Superior temporal gyrus (tissue), 1 donor: ENCODE measurements at regions not wholly inside any gene's neighbourhood (a gene's known extent, or its start where the extent isn't known, plus 50 kb on each side); places are given as distances from the start of the nearest gene placed in this dataset.
"Not testable (repeated sequence)": the region's sequence is repeated elsewhere in the genome, so short reads cannot be mapped to it uniquely, and the experiment has no call there.

Experiments used
- DNase-seq: peaks from one replicate; pipeline ENCODE4 v3.0.0-alpha.2; 2016; ENCODE audit errors: extremely low spot score

DNA sequence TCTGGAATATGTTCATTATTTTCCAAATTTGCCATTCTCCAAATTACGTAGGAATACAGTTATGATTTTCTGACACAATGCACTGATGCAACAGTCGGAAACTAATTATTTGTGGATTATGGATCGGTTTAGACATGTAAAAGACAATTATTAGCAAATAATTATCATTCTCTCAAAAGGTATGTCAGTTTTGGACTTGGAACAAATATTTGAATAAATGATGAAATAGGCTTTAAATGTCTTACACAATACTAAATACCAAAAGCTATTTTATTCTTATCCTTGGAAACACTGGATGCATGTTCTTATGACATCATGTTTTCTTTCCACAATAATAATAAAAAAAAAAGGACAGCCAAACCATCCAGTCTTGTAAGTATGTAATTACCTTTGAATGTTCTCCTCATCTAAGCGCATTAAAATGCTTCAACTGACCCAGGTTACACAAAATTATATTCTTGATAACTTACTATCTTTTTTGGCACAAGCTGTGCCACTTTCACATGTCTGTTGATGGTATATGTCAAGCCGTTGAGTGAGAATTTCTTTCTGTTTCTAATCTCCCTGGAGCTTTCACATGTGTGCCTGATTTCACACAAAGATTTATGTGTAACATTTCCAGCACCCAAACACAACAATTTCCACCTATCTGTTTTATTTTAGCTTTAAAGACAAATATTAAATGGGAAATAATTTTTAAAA is 238.5 kb upstream of the ZNF385D start:
- no peak for DNase-seq

DNA sequence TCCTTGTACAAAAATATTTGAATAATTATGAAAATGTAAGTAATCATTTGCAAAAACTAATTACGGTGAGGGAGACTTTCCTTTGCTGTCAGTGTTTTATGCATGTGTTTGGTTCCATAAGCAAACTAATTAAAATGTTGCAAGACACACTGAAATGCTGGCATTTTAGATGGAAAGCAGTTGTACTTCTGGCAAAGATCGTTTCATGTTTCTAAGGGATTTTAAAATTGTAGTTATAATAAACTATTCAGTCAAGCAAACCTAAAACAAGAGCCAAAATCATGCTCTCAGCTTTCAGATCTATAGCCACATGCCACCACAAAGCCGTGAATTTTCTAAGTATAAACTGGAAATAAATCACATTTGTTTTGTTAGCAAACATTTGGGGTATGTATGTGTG is 240.1 kb upstream of the ZNF385D start:
- DNase-seq = no peak

DNA sequence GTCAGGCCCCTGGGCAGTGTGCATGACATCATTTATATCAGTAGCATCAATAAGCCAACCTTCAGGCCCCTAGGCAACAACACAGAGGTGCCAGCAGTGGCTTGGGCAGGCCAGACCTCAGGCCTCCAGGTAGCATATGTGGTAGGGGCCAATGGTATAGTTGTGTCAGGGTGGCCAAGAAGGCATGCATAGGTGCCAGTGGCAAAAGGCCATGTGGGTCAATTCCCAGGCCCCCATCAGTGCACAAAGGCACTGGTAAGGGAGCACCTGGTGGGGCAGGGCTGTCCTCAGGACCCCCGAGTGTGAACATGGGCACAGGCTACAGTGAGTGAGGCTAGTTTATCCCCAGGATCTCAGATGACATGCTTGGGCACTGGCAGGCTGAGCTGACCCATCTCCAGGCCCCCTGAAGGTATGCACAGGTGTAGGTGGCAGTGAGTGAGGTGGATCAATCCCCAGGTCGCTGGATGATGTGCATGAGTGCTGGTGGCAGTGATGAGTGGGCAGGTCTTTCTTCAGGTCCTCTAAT is 244.1 kb upstream of the ZNF385D start:
- DNase-seq = no peak

DNA sequence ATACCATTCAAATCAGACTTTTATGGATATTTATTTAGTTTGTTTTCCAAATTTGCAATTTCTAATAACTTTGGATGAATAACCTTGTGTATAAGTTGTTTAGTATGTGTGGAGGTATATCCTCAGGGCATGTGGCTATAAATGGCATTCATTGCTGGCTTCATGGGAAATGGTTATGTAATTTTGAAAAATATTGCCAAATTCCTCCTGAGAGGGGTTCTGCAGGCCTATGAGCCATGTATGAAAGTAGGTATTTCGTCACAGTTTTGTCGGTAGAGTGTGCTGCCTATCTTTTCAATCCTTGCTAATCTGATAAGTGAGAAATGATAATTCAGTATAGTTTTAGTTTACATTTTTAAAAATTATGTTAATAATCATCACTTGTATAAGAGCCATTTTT is 256.4 kb upstream of the ZNF385D start:
- DNase-seq = no peak

DNA sequence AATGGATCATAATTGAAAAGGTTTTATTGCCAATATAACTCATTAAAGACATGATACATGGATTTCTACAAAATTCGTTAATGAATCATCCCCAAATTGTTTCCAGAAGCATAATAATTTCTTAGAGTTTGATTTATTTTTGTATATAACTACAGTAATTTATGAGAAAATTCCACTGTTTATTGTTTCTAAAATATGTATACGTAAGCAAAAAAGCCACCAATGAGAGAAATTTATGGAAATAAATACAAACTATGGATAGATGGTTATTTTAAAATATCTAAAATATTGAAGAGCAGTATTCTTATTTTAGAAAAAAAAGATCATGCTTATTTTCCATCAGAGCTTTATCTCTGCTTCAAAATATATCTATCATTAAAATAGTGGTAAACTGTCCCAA is 260.0 kb upstream of the ZNF385D start:
- DNase-seq = no peak

DNA sequence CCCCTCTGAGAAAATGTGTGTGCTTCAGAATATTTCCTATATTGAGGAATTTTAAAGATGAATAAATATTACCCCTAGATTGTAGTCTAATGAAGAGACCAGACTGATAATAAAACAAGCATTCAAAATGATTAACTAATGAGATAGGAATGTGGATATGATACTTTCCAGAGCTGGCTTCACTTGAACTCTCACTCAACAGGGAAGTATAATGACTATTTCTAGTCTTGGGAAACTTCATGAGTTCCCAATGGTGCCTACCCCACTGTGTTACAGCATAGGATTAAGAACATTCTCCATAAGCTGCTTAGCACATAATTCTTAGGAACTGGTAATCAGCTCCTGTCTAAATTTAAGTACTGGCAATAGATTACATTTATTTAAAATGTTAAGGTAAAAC is 261.5 kb upstream of the ZNF385D start:
- DNase-seq = no peak

DNA sequence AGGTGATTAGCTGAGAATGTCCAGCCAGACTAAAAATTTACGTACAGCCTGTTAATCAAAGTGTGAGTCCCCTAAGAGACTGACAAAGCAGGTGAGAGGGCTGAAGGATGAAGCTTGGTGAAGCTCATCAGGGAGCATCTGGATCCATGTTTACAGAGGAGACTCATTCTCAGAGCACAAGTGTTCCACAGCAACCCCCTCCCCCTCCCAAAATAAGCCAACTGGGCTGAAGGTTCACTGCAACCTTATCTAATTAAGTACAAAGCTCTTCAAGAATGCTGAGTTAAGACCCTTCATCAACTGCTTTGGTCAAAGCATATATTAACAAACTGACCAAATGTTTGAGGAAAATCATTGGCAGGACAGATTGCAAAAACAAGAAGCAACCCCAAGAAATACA is 262.6 kb upstream of the ZNF385D start:
- no peak for DNase-seq

DNA sequence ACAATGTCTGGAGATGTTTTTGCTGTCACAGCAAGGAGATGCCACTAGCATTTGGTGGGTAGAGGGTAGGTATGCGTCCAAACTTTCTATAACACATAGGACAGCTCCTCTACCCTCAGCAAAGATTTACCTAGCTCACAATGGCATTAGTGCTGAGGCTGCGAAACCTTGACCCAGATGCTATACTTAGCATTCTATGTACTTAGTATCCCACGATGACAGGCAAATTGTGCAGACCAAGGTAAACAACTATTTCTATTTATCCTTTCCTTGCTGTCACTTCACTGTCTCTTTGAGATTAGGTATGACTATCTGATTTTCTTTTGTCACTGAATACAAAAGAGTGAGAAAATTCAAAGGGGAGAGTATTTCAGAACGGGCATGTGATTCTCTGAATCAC is 265.2 kb upstream of the ZNF385D start:
- no peak for DNase-seq

DNA sequence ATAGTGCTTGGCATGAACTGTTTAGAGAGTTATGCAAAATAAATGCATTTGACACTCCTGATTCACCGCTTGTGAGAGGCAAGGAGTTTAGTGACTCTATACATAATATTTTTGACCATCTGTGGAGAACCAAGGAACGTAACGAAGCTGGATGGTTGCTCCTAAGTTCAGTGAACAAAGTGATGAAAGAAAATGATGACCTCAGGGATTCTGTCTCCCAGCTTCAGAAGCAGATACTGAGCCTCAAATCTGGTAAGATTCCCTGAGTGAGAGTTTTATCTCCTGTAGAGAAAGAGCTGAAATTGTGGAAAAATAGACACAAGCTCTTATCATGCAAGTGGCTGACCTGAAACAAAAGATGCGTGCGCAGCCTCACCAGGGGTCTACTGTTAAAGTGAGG is 273.6 kb upstream of the ZNF385D start:
- DNase-seq = not testable (repeated sequence)

DNA sequence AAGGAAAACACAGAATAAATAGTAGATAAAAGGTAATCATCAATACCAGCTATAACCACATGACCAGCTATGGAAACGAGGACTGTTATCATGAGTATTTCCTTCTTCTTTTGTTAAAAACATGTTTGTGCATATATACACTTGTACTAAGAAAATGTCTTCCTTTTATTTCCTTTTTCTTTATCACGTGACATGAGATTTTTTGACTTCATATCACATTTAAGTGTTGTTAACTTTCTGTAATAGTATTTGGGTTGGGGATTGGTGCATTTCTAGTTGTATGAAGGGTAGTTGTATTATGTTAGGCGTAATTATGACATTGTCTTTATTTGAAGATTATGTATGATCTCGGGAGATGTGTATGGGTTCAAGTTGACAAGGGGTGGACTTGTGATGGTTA is 278.5 kb upstream of the ZNF385D start:
- DNase-seq = no peak

DNA sequence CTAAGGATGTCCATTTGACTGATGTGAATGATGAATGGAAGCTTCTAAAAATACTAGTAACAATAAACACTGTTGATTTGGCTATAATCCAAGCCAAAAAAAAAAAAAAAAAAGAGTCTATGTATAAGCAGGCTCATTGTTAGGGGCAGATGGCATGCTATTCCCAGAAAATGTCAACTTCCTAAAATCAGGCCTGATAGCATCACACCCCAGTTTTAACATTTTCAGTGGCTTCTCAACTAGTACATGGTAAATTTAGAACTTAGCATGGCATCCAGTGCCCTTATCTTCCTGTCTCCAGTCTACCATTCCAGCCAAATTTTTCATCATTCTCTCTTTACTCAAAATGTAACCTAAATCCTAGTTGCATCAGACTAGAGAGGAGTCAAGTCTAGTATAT is 288.2 kb upstream of the ZNF385D start:
- DNase-seq = no peak

DNA sequence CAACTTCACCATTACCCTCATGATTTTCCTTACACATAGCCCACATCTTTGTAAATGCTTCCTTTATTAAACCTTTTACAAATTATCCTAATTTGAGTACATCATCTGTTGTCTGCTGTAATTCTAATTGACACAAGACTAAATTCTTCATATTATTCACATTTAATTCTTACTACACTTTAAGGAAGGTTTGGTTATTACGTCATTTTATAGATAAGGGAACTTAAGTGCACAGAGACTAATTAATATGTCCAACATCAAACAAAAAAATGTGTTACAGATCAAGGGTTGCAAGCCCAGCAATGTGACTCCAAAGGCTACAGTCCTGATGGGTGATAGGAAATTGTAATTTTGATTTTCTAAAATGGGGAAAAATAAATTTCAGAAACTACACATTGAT is 289.1 kb upstream of the ZNF385D start:
- DNase-seq = no peak

DNA sequence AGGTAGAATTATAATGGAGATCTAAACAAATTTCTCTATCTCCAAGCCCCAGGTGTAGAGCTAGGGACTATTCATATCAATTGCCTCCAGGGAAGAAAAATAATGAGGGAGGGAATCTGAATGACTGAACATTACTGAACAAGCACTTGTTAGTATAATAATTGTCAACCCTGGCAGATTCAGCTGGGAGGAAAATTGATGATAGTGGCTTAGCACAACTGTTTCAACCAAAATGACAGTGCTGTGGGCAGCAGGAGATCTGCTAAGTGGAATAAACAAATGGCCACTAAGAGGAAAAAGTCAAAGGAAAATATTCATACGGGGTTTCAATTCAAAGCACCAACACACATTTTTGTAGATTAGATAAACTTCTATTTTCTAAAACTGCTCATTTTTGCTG is 294.9 kb upstream of the ZNF385D start:
- no peak for DNase-seq

DNA sequence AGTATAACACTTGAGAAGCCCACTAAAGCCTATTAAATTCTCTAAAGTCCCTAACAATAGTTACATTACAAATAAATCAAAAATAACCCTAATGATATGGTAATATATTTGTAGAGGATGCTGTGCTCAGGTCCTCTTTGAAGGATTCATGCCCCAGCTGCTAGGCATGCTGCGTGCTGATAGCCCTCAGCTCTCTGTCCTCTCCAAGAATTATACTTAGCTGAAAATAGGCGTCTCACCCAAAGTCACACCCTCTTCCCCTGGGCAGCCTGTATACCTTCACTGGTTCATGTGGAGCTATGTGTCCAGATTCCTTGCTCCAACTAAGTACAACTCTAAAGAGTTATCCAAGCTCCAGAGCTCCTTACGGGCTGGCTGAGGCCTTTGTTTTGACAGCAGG is 312.5 kb upstream of the ZNF385D start:
- no peak for DNase-seq

DNA sequence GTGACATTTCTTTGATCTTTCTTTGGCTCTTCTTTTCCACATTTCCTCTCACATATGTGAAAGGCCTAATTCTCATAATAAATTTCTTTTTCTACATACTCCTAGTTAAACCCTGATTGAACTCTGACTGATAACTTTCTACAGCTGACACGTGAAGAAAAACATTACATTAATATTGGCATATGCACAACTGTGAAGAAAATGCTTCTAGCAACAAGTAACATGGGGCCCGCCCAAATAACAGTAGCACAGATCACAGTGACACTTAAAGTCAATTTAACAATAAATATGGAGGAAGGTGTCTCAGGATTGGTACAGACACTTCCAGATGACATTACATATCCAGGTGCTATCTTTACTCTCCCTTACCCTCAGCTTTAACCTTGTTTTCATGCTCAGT is 317.6 kb upstream of the ZNF385D start:
- no peak for DNase-seq

DNA sequence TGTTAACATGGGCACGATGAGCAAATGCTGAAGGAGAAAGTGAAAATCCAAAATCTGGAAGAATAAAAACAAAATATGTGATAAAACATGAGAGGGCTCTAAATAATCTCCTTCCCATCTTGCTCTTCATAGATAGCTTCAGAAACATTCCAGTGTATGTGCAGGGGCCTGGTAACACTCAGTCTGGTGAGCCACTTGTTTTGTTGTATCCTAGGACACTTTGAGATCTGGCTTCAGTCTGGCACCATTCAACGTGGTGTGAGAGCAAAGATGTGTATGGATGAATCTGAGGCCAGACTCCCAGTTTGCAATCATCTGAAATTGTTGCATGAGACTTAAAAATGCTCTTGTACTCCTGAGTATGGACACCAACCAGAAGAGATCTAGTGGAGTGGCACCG is 337.2 kb upstream of the ZNF385D start:
- no peak for DNase-seq

DNA sequence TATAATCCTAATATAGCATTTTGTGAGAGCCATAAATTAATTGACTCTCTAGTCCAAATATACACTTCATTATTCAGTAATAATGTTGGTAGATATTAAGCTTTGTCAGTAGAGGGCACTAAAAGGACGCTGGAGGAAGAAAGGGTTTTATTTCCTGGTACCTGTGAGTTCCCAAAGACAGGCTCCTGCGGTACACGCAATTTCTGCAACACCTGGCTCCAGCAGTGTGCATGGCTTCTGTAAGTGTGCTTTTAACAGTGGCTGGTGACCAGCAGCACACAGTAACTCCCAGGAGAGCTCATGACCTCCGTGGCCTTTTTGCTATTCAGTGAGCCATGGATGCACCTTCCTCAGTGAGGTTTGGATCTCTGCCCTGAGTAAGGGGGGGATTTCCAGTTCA is 338.3 kb upstream of the ZNF385D start:
- no peak for DNase-seq

DNA sequence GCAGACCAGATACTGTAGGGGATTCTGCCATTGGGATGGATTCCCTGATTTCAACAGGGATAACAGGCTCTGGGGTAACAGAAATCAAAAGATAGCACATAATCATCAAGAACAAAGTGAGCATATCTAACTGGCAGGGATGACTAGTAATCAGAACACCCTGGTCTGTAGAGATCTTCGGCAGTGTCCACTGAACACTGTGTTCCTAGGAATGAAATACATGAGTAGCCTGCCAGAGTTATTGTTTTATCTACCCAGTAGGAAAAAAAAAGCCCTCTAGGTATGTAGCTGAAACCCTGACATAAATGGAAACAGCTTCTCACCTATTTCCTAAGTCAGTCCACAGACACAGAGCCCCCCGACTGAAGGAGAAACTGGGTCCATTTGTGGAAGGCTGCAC is 340.3 kb upstream of the ZNF385D start:
- DNase-seq = no peak

DNA sequence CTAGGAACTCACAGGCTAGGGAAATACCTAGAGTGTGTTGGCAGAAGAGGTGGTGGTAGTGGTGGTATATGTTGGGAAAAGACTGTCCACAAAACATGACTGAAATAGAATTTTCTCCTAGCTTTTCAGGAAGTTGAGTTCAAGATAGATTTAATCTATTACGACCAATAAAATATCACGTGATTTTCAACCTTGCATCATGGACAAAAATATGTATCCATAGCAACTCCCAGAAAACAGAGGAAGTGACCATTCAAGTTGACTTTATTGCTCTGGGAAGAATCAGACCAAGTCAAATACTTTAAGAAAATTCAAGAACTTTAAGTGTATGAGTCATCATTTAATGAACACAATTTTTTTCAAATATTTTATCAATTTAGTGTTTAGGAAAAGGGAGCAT is 347.0 kb upstream of the ZNF385D start:
- no peak for DNase-seq

DNA sequence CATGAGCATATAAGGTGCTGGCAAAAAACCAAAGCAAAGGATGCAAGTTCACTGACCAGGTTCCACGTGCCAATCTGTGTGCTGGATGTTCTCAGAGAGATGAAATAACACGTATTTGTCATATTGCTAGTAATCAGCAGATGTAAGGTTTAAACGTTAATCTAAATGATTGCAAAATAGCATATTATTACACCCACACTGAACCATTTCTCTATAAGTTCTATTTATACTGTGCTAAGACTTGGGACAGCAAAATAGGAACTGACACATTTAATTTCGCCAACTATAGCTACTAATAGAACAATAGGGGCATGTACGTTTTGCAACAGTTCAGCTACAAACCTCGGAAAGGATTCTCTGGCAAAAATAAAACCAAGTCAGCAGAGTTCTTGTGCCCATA is 350.3 kb upstream of the ZNF385D start:
- no peak for DNase-seq

DNA sequence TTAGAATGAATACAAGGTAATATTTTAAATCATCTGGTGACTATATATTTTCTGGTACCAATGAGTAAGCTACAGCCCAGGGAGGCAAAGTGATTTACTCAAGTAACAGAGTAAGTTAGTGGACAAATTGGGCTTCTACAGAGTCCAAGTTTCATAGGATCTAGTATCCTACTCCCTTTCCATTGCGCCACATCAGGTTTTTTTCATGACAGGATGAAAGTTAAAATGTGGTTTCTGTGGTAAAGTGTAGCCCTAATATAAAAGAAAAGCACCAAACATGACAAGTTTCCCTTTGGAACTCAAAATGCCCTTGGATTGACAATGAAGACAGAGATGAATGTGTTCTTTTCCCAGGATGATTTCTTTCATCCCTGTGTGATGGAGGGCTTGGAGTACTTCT is 350.8 kb upstream of the ZNF385D start:
- no peak for DNase-seq

DNA sequence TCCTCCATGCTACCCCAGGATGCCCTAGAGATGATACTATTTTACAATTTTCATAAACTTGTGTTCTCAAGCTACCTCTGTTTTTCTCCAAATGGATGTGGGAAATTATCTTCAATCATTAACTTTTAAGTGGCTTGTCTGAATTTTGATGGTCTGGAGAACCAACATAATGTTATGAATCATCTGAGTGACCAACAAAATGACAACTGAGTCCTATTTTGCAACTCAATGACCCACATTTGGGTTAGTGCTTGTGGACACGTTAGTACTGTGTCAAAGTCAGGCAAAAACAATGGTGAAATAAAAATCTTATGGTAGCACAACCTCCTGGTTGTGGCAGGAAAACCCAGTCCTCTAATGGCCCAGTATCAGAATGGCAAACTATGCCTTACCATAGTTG is 352.4 kb upstream of the ZNF385D start:
- no peak for DNase-seq

DNA sequence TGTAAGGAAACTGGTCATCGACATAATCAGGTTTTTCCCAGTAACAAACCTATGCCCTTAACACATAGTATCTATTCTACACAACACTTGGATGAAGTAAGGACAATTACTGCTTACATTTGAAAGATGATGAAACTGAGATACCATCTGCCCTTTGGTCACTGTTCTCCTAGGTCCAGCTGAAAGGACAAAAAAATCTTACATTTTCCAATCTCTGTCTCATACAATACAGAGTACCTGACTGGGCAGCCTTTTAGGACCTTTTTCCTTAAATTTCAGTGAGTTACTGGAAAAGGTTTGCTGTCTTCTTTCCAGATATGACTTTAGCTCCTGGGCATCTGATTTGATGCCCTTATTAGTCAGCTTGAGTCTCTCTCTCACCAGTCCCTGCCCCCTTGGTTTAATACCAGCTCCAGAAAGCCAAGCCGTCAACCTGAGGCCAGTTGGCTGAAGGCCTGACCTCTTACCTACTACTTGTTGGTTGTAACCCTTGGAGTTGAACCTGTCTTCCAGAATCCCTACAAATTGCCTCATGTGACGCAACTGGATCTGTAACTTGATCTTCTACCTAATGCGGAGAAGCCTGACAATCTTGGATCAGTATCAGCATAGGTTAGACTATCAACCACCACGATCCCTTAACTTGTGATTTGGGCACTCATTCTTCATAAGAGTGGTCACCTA is 355.3 kb upstream of the ZNF385D start:
- DNase-seq = no peak

DNA sequence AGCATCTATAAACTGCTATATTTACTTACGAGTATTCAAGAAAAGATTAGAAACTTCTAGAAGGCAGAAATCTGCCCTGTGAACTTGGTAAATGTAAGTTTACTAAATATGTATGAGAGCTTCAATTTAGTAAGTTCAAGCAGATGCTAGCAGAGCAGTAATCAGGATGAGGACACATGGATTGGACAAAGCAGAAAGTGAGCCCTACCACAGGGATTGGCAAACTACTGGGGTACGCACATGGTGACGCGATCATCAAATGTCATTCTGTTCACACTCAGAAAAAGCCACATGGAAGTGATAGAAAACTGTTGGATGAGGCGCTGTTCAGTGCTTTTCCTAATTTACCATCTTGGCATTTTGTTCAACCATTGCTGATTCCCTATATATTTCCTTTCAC is 360.2 kb upstream of the ZNF385D start:
- no peak for DNase-seq
